ENCODE measurements at regions not wholly inside any gene's neighbourhood (a gene's known extent, or its start where the extent isn't known, plus 50 kb on each side); places are given as distances from the start of the nearest gene placed in this dataset.
"Not testable (repeated sequence)": the region's sequence is repeated elsewhere in the genome, so short reads cannot be mapped to it uniquely, and the experiment has no call there.

GRCh38 chr4:178010596-178010995 is 568.4 kb upstream of the AGA start:
- 14% methylated on average over 1 of the region's 3 CpGs; no CpG with 5 or more reads in 1 of the 2 experiments for WGBS, 2 experiments (ENCODE audit: insufficient coverage in 2 of 2)
- no peaks in the 10 kb centered on the region for H3K36me3 ChIP-seq (ENCODE audit: control insufficient read depth, insufficient read depth, low read length)
- no peak overlapping the region for H3K4me3 ChIP-seq (ENCODE audit: extremely low read depth, insufficient read depth, low read length, poor library complexity, severe bottlenecking)
- no peak overlapping the region for H3K27ac ChIP-seq (ENCODE audit: low read depth, low read length, severe bottlenecking)
- no peaks in the 10 kb centered on the region for H3K4me1 ChIP-seq (ENCODE audit: control insufficient read depth, insufficient read depth, low read length, poor library complexity, severe bottlenecking)
- no peaks in the 10 kb centered on the region for H3K9me3 ChIP-seq (ENCODE audit: control insufficient read depth, low read length)

- WGBS, 2 experiments (ENCODE audit: insufficient coverage in 2 of 2), result 94 to 97% methylated on average over 13 to 20 of the region's 27 CpGs
- not testable (repeated sequence) for H3K4me3 ChIP-seq (ENCODE audit: extremely low read depth, insufficient read depth, low read length, poor library complexity, severe bottlenecking); H3K9me3 ChIP-seq (ENCODE audit: control insufficient read depth, low read length); H3K27ac ChIP-seq (ENCODE audit: low read depth, low read length, severe bottlenecking); H3K36me3 ChIP-seq (ENCODE audit: control insufficient read depth, insufficient read depth, low read length); H3K4me1 ChIP-seq (ENCODE audit: control insufficient read depth, insufficient read depth, low read length, poor library complexity, severe bottlenecking)
Observed at GRCh38 chr4:178015046-178015445, 572.8 kb upstream of the AGA start.

DNA sequence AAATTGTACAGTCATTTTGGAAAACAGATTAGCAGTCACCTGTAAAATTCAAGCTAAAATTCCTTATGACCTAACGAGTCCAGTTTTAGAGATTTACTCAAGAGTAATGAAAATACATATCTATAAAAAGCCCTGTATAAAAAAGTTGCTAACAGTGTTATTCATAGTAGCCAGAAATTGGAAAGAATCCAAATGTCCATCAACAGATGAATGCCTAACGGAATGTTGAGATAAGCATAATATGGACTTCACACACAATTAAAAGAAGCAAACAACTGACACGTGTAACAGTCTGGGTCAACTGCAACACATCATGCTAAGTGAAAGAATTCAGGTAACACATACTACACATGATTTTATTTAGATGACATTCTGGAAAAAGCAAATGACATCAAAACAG is 584.8 kb upstream of the AGA start:
- Histone ChIP-seq H3K27ac (ENCODE audit: low read depth, low read length, severe bottlenecking) (no peak overlapping the region), H3K4me1 (ENCODE audit: control insufficient read depth, insufficient read depth, low read length, poor library complexity, severe bottlenecking) (no peaks in the 10 kb centered on the region), H3K36me3 (ENCODE audit: control insufficient read depth, insufficient read depth, low read length) (no peaks in the 10 kb centered on the region), H3K9me3 (ENCODE audit: control insufficient read depth, low read length) (no peaks in the 10 kb centered on the region), H3K4me3 (ENCODE audit: extremely low read depth, insufficient read depth, low read length, poor library complexity, severe bottlenecking) (no peak overlapping the region)
- no CpG with 5 or more reads among the region's 3 CpGs for WGBS, 2 experiments (ENCODE audit: insufficient coverage in 2 of 2)

DNA sequence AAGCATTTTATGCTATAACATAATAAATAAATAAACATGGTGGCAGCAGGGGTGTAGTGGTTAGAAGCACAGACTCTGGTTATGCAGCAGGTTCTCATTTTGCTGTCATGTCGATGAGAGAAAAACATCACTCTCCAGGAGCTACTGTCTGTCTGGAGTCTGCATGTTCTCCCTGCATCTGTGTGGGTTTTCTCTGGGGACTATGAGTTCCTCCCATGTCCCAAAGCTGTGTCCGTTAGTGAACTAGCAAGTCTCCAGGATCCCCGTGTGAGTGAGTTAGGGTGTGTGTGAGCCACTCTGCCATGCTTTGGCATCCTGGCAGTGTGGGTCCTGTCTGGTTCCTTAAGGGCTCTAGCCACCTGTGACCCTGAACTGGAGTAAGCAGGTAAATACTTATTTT is 585.6 kb upstream of the AGA start:
- 75 to 80% methylated on average over 1 to 2 of the region's 3 CpGs for WGBS, 2 experiments (ENCODE audit: insufficient coverage in 2 of 2)
- Histone ChIP-seq H3K27ac (ENCODE audit: low read depth, low read length, severe bottlenecking) (no peak overlapping the region), H3K4me3 (ENCODE audit: extremely low read depth, insufficient read depth, low read length, poor library complexity, severe bottlenecking) (no peak overlapping the region), H3K36me3 (ENCODE audit: control insufficient read depth, insufficient read depth, low read length) (no peaks in the 10 kb centered on the region), H3K4me1 (ENCODE audit: control insufficient read depth, insufficient read depth, low read length, poor library complexity, severe bottlenecking) (no peaks in the 10 kb centered on the region), H3K9me3 (ENCODE audit: control insufficient read depth, low read length) (no peaks in the 10 kb centered on the region)

DNA sequence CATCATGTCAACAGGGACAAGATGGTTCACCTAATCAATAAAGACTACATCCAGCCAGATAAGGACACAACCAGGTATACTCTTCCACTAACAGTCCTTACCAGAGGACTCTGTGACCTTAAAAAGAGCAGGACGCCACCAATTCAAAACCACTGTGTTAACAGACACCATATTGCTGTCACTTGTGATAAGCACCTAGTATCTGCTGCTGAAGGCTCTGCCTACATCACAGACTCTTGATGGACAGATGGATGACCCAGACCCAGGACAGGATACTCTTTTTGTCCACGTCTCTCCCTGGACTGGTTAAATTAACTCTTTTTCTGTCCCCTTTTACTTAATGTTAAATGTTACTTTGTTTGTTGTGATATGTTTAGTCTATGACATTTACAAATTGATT is 586.2 kb upstream of the AGA start:
- Histone ChIP-seq H3K27ac (ENCODE audit: low read depth, low read length, severe bottlenecking) (no peak overlapping the region), H3K4me3 (ENCODE audit: extremely low read depth, insufficient read depth, low read length, poor library complexity, severe bottlenecking) (no peak overlapping the region), H3K4me1 (ENCODE audit: control insufficient read depth, insufficient read depth, low read length, poor library complexity, severe bottlenecking) (no peaks in the 10 kb centered on the region), H3K36me3 (ENCODE audit: control insufficient read depth, insufficient read depth, low read length) (no peaks in the 10 kb centered on the region), H3K9me3 (ENCODE audit: control insufficient read depth, low read length) (no peaks in the 10 kb centered on the region)
- WGBS, 2 experiments (ENCODE audit: insufficient coverage in 2 of 2), result 91 to 100% methylated on average over 1 of the region's 2 CpGs

DNA sequence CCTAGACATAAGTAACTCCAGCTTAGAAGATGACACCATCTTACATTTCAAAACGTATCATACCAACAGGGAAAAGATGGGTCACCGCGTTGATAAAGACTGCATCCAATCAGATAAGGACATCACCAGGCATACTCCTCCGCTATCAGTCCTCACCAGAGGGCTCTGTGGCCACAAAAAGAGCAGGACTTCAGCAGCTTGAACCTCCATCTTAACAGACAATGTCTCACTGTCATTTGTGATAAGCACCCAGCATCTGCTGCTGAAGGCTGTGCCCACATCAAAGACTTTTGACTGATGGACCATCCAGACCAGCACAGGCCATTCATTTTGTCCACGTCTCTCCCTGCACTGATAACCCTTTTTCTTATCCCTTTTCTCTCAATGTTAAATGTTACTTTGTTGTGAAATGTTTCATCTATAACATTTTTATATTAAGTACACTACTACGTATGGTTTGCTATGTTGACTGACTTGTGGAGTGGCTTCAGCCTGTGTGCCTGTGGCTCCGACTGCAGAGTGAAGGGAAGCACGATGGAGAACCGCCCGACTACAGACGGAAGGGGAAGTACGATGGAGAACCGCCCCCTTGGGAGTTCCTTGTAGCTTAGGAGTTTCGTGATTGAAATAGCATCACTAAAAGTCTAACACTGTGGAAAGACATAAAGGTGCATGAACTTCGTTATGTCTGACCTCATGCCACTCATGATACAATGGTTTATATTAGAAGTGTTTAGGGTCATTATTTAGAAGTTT is 595.4 kb upstream of the AGA start:
- 92 to 96% methylated on average over 12 of the region's 15 CpGs for WGBS, 2 experiments (ENCODE audit: insufficient coverage in 2 of 2)

GRCh38 chr4:178056996-178057395 is 614.8 kb upstream of the AGA start:
- no CpG with 5 or more reads among the region's 1 CpG for WGBS, 2 experiments (ENCODE audit: insufficient coverage in 2 of 2)
- Histone ChIP-seq H3K4me3 (ENCODE audit: extremely low read depth, insufficient read depth, low read length, poor library complexity, severe bottlenecking) (no peak overlapping the region), H3K27ac (ENCODE audit: low read depth, low read length, severe bottlenecking) (no peak overlapping the region), H3K36me3 (ENCODE audit: control insufficient read depth, insufficient read depth, low read length) (no peaks in the 10 kb centered on the region), H3K4me1 (ENCODE audit: control insufficient read depth, insufficient read depth, low read length, poor library complexity, severe bottlenecking) (no peaks in the 10 kb centered on the region), H3K9me3 (ENCODE audit: control insufficient read depth, low read length) (no peaks in the 10 kb centered on the region)

More for the DNA sequence above, 595.4 kb upstream of the AGA start:
- no peak overlapping the region for H3K4me3 ChIP-seq (ENCODE audit: extremely low read depth, insufficient read depth, low read length, poor library complexity, severe bottlenecking)
- no peaks in the 10 kb centered on the region for H3K4me1 ChIP-seq (ENCODE audit: control insufficient read depth, insufficient read depth, low read length, poor library complexity, severe bottlenecking)
- H3K36me3 ChIP-seq (ENCODE audit: control insufficient read depth, insufficient read depth, low read length), result no peaks in the 10 kb centered on the region
- no peak overlapping the region for H3K27ac ChIP-seq (ENCODE audit: low read depth, low read length, severe bottlenecking)
- no peaks in the 10 kb centered on the region for H3K9me3 ChIP-seq (ENCODE audit: control insufficient read depth, low read length)

GRCh38 chr4:178063568-178063967 is 621.3 kb upstream of the AGA start:
- Histone ChIP-seq H3K27ac (ENCODE audit: low read depth, low read length, severe bottlenecking) (no peak overlapping the region), H3K4me3 (ENCODE audit: extremely low read depth, insufficient read depth, low read length, poor library complexity, severe bottlenecking) (no peak overlapping the region), H3K9me3 (ENCODE audit: control insufficient read depth, low read length) (no peaks in the 10 kb centered on the region), H3K4me1 (ENCODE audit: control insufficient read depth, insufficient read depth, low read length, poor library complexity, severe bottlenecking) (no peaks in the 10 kb centered on the region), H3K36me3 (ENCODE audit: control insufficient read depth, insufficient read depth, low read length) (no peaks in the 10 kb centered on the region)
- WGBS, 2 experiments (ENCODE audit: insufficient coverage in 2 of 2), result no CpG with 5 or more reads among the region's 1 CpG

DNA sequence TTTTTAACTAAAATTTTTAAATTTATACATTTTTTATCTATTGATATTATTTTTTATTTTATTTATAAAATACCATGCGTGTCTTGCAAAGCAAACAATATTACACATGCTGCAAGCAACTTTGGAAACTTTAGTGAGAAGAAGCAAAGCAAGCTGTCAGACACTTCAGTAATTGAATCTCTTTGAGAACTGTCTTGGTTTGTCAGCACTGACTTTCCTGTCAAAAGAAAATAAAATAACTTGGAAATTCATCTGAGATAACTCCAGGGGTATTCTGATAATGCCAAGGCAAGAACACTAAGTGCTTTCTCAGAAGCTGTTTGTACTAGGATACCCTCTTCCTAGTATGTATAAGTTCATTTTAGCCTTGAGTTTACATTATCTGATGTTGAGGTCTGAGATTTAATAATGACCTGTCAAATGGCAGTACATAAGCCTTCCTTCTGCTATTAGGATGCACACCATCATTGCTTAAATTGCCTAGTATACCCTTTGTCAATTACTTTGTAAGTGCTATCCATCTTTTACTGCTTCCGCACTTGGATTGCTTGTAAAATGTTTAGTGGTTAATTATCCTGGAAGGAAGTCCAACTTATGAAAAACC is 624.2 kb upstream of the AGA start:
- no peaks in the 10 kb centered on the region for H3K9me3 ChIP-seq (ENCODE audit: control insufficient read depth, low read length)
- no peaks in the 10 kb centered on the region for H3K4me1 ChIP-seq (ENCODE audit: control insufficient read depth, insufficient read depth, low read length, poor library complexity, severe bottlenecking)
- H3K4me3 ChIP-seq (ENCODE audit: extremely low read depth, insufficient read depth, low read length, poor library complexity, severe bottlenecking), result no peak overlapping the region
- H3K36me3 ChIP-seq (ENCODE audit: control insufficient read depth, insufficient read depth, low read length), result no peaks in the 10 kb centered on the region
- no peak overlapping the region for H3K27ac ChIP-seq (ENCODE audit: low read depth, low read length, severe bottlenecking)
- no CpG with 5 or more reads among the region's 2 CpGs for WGBS, 2 experiments (ENCODE audit: insufficient coverage in 2 of 2)

- Histone ChIP-seq H3K4me1 (ENCODE audit: control insufficient read depth, insufficient read depth, low read length, poor library complexity, severe bottlenecking) (no peaks in the 10 kb centered on the region), H3K36me3 (ENCODE audit: control insufficient read depth, insufficient read depth, low read length) (no peaks in the 10 kb centered on the region), H3K4me3 (ENCODE audit: extremely low read depth, insufficient read depth, low read length, poor library complexity, severe bottlenecking) (no peak overlapping the region), H3K27ac (ENCODE audit: low read depth, low read length, severe bottlenecking) (no peak overlapping the region), H3K9me3 (ENCODE audit: control insufficient read depth, low read length) (no peaks in the 10 kb centered on the region)
- WGBS, 2 experiments (ENCODE audit: insufficient coverage in 2 of 2), result 94 to 100% methylated on average over 1 to 4 of the region's 4 CpGs
Observed at GRCh38 chr4:178068136-178068535, 625.9 kb upstream of the AGA start.

DNA sequence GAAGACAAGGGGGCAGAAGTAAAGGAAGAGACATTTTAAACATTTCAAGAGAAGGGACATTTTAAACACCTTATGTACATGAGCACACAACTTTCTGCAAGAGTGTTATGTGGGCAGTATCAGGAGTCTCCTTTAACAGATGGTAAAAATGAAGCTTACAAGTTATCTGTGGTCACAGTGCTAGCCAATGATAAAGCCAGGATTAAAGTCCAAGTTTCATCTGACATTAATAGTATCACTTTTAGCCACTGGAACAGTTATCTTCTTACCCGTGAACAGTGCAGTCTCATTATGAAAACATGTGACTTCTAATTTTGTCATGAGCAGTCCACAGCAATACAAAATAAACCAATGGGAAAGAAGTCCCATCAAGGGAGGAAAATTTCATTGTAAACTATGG is 627.9 kb upstream of the AGA start:
- Histone ChIP-seq H3K4me3 (ENCODE audit: extremely low read depth, insufficient read depth, low read length, poor library complexity, severe bottlenecking) (no peak overlapping the region), H3K36me3 (ENCODE audit: control insufficient read depth, insufficient read depth, low read length) (no peaks in the 10 kb centered on the region), H3K4me1 (ENCODE audit: control insufficient read depth, insufficient read depth, low read length, poor library complexity, severe bottlenecking) (no peaks in the 10 kb centered on the region), H3K27ac (ENCODE audit: low read depth, low read length, severe bottlenecking) (no peak overlapping the region), H3K9me3 (ENCODE audit: control insufficient read depth, low read length) (no peaks in the 10 kb centered on the region)
- WGBS, 2 experiments (ENCODE audit: insufficient coverage in 2 of 2), result 67% methylated on average over 1 of the region's 1 CpG; no CpG with 5 or more reads in 1 of the 2 experiments

Measured in mesodermal cell (in vitro differentiated cells).